ENCODE measurements at regions not wholly inside any gene's neighbourhood (a gene's known extent, or its start where the extent isn't known, plus 50 kb on each side); places are given as distances from the start of the nearest gene placed in this dataset.

GRCh38 chr10:130994191-130994590 is 317.3 kb downstream of the TCERG1L start:
- ChIA-PET CTCF (no interaction called here), POLR2A (no interaction called here)
- no peaks in the 10 kb centered on the region for H3K4me1 Mint-ChIP-seq (ENCODE audit: low read depth)
- DNase-seq (no peak), ATAC-seq (no peak)
- no peaks in the 10 kb centered on the region for H3K27me3 Mint-ChIP-seq
- intact Hi-C loops (cut with micrococcal nuclease), result no loop called here
- no peak overlapping the region for H3K4me3 Mint-ChIP-seq
- no peak overlapping the region for H3K27ac Mint-ChIP-seq
- TF ChIP-seq CTCF (IDR thresholded peaks at IDR 0.05), result no peak
- H3K36me3 Mint-ChIP-seq (ENCODE audit: low read depth), result no peaks in the 10 kb centered on the region
- H3K9me3 Mint-ChIP-seq, result no peaks in the 10 kb centered on the region

GRCh38 chr10:130994845-130995244 is 316.7 kb downstream of the TCERG1L start:
- ATAC-seq (no peak), DNase-seq (no peak)
- H3K27me3 Mint-ChIP-seq, result no peaks in the 10 kb centered on the region
- no peaks in the 10 kb centered on the region for H3K9me3 Mint-ChIP-seq
- no peak overlapping the region for H3K27ac Mint-ChIP-seq
- no peak overlapping the region for H3K4me3 Mint-ChIP-seq
- no peaks in the 10 kb centered on the region for H3K36me3 Mint-ChIP-seq (ENCODE audit: low read depth)
- ChIA-PET POLR2A (no interaction called here), CTCF (no interaction called here)
- no peak for TF ChIP-seq CTCF (IDR thresholded peaks at IDR 0.05)
- no peaks in the 10 kb centered on the region for H3K4me1 Mint-ChIP-seq (ENCODE audit: low read depth)
- intact Hi-C loops (cut with micrococcal nuclease), result no loop called here

GRCh38 chr10:130997267-130998045 is 314.1 kb downstream of the TCERG1L start:
- H3K4me3 Mint-ChIP-seq, result no peak overlapping the region
- CTCF ChIA-PET, result no interaction called here
- intact Hi-C loops (cut with micrococcal nuclease), result no loop called here

GRCh38 chr10:130998046-130998435 is 313.5 kb downstream of the TCERG1L start:
- peaks cover 1% of the 10 kb centered on the region for H3K27me3 Mint-ChIP-seq
- no peak for DNase-seq
- no peak for ATAC-seq
- no peaks in the 10 kb centered on the region for H3K36me3 Mint-ChIP-seq (ENCODE audit: low read depth)
- H3K4me3 Mint-ChIP-seq, result no peak overlapping the region
- no peaks in the 10 kb centered on the region for H3K4me1 Mint-ChIP-seq (ENCODE audit: low read depth)
- POLR2A ChIA-PET, result no interaction called here
- intact Hi-C loops (cut with micrococcal nuclease), result no loop called here
- no peak overlapping the region for H3K27ac Mint-ChIP-seq
- no peak for TF ChIP-seq CTCF (IDR thresholded peaks at IDR 0.05)
- H3K9me3 Mint-ChIP-seq, result no peaks in the 10 kb centered on the region
- CTCF ChIA-PET, result no interaction called here

More at GRCh38 chr10:130997267-130998045, 314.1 kb downstream of the TCERG1L start:
- TF ChIP-seq CTCF (IDR thresholded peaks at IDR 0.05), result no peak
- DNase-seq (no peak), ATAC-seq (no peak)
- POLR2A ChIA-PET, result no interaction called here
- Mint-ChIP-seq H3K27ac (no peak overlapping the region), H3K4me1 (ENCODE audit: low read depth) (no peaks in the 10 kb centered on the region), H3K36me3 (ENCODE audit: low read depth) (no peaks in the 10 kb centered on the region), H3K27me3 (peaks cover 1% of the 10 kb centered on the region), H3K9me3 (no peaks in the 10 kb centered on the region)

GRCh38 chr10:130998642-130999041 is 312.9 kb downstream of the TCERG1L start:
- ATAC-seq (no peak), DNase-seq (no peak)
- H3K27ac Mint-ChIP-seq, result no peak overlapping the region
- no peak overlapping the region for H3K4me3 Mint-ChIP-seq
- no peaks in the 10 kb centered on the region for H3K36me3 Mint-ChIP-seq (ENCODE audit: low read depth)
- peaks cover 1% of the 10 kb centered on the region for H3K27me3 Mint-ChIP-seq
- H3K9me3 Mint-ChIP-seq, result no peaks in the 10 kb centered on the region
- intact Hi-C loops (cut with micrococcal nuclease), result no loop called here
- ChIA-PET POLR2A (no interaction called here), CTCF (no interaction called here)
- no peaks in the 10 kb centered on the region for H3K4me1 Mint-ChIP-seq (ENCODE audit: low read depth)
- no peak for TF ChIP-seq CTCF (IDR thresholded peaks at IDR 0.05)

All from activated CD8-positive, alpha-beta T cell treated with anti-CD3 and anti-CD28 coated beads for 36 hours (primary cell).